DOHH2 (cell line): ENCODE measurements at regions not wholly inside any gene's neighbourhood (a gene's known extent, or its start where the extent isn't known, plus 50 kb on each side); places are given as distances from the start of the nearest gene placed in this dataset.

Experiments
- H3F3A ChIP-seq: fragments of 200-600 bp; sonication (generic), shearing (Covaris generic); 2 replicates; pipeline ENCODE4 v1.6.0; 2016; ENCODE audit warnings: antibody characterized with exemption, mild to moderate bottlenecking; ENCODE audit not compliant: control insufficient read depth, insufficient read depth
- H3K27ac ChIP-seq: fragments of 200-600 bp; sonication (generic); 2 replicates; pipeline ENCODE4 v1.5.1; 2014; ENCODE audit warnings: low read depth, mild to moderate bottlenecking, low read length, moderate library complexity
- H3K27me3 ChIP-seq: fragments of 200-600 bp; sonication (generic); 2 replicates; pipeline ENCODE4 v1.6.1; 2014; ENCODE audit warnings: mild to moderate bottlenecking, low read length, mixed read lengths; ENCODE audit not compliant: control insufficient read depth
- H3K36me3 ChIP-seq: fragments of 200-600 bp; sonication (generic); 2 replicates; pipeline ENCODE4 v1.6.1; 2014; ENCODE audit warnings: mild to moderate bottlenecking, low read length, moderate library complexity, mixed read lengths; ENCODE audit not compliant: control insufficient read depth
- H3K4me1 ChIP-seq: fragments of 200-600 bp; sonication (generic); 2 replicates; pipeline ENCODE4 v1.6.1; 2014; ENCODE audit warnings: mild to moderate bottlenecking, low read length, mixed read lengths; ENCODE audit not compliant: control insufficient read depth
- H3K4me2 ChIP-seq: fragments of 200-600 bp; sonication (generic); 2 replicates; pipeline ENCODE4 v1.6.0; 2014; ENCODE audit warnings: mild to moderate bottlenecking, low read length, moderate library complexity
- H3K4me3 ChIP-seq: fragments of 200-600 bp; sonication (generic); 2 replicates; pipeline ENCODE4 v1.5.1; 2014; ENCODE audit warnings: mild to moderate bottlenecking, low read length, mixed read lengths
- H3K79me2 ChIP-seq: fragments of 200-600 bp; sonication (generic); 2 replicates; pipeline ENCODE4 v1.6.1; 2014; ENCODE audit warnings: mild to moderate bottlenecking, low read length, mixed read lengths; ENCODE audit not compliant: control insufficient read depth
- H3K9me2 ChIP-seq: fragments of 200-600 bp; sonication (generic); replicated peaks from 2 replicates; pipeline ENCODE4 v1.6.1; 2014; ENCODE audit warnings: mild to moderate bottlenecking, low read length, mixed read lengths; ENCODE audit not compliant: control insufficient read depth
- H3K9me3 ChIP-seq: fragments of 200-600 bp; sonication (generic); 2 replicates; pipeline ENCODE4 v1.6.1; 2014; ENCODE audit warnings: antibody characterized with exemption, low read length, mixed read lengths; ENCODE audit not compliant: control insufficient read depth, insufficient read depth
- H4K20me1 ChIP-seq: fragments of 200-600 bp; sonication (generic); 2 replicates; pipeline ENCODE4 v1.6.0; 2014; ENCODE audit warnings: low read depth, mild to moderate bottlenecking, antibody characterized with exemption, low read length, moderate library complexity; ENCODE audit not compliant: control insufficient read depth, insufficient read depth
- CTCF ChIP-seq: fragments of 200-600 bp; sonication (generic); IDR thresholded peaks from one replicate; pipeline ENCODE4 v1.5.1; 2014; ENCODE audit warnings: antibody characterized with exemption, mild to moderate bottlenecking, low read depth, low read length; ENCODE audit not compliant: poor library complexity, severe bottlenecking
- EZH2phosphoT487 ChIP-seq: fragments of 200-600 bp; sonication (generic); IDR thresholded peaks from 2 replicates; pipeline ENCODE4 v1.6.1; 2017; ENCODE audit warnings: borderline replicate concordance, mild to moderate bottlenecking, antibody characterized with exemption, low read length, moderate library complexity, mixed read lengths

DNA sequence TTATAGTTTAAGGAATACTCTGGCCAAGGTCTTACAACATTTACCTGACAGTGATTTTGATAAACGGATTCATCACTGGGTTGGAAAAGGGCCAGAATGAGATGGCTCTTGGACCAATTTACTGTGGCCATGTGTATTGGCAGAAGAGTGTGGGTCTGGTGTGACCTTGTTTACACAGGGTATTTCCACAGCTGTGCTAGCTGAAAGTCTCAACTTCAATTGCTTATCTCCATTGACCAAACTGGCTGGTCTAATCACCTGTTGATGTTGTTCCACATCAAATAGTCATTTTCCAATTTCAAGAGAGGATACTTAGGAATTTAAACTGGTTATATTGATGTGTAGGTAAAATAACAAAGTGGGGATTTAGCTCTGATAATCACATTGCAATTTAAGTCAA lies 501.6 kb upstream of the MAP3K7 start:
- Histone ChIP-seq H3F3A (no peaks in the 10 kb centered on the region), H4K20me1 (no peaks in the 10 kb centered on the region), H3K4me3 (no peak overlapping the region), H3K79me2 (no peaks in the 10 kb centered on the region), H3K4me1 (no peaks in the 10 kb centered on the region), H3K27me3 (peaks cover 3% of the 10 kb centered on the region; the same call in 1 of the 2 replicates), H3K36me3 (no peaks in the 10 kb centered on the region), H3K4me2 (no peak overlapping the region), H3K9me2 (no peaks in the 10 kb centered on the region), H3K27ac (no peak overlapping the region), H3K9me3 (no peaks in the 10 kb centered on the region)
- TF ChIP-seq EZH2phosphoT487 = no peak

- no peaks in the 10 kb centered on the region for H3K9me2 ChIP-seq
- H3K36me3 ChIP-seq = no peaks in the 10 kb centered on the region
- no peaks in the 10 kb centered on the region for H3K79me2 ChIP-seq
- peaks cover 3% of the 10 kb centered on the region; the same call in 1 of the 2 replicates for H3K27me3 ChIP-seq
- no peak overlapping the region for H3K4me2 ChIP-seq
- no peak for TF ChIP-seq EZH2phosphoT487
- TF ChIP-seq CTCF = no peak
- no peak overlapping the region for H3K27ac ChIP-seq
- H3K9me3 ChIP-seq = no peaks in the 10 kb centered on the region
- no peaks in the 10 kb centered on the region for H4K20me1 ChIP-seq
- no peaks in the 10 kb centered on the region for H3F3A ChIP-seq
- no peak overlapping the region for H3K4me3 ChIP-seq
- no peaks in the 10 kb centered on the region for H3K4me1 ChIP-seq
Observed at GRCh38 chr6:91087908-91088307, 501.0 kb upstream of the MAP3K7 start.

DNA sequence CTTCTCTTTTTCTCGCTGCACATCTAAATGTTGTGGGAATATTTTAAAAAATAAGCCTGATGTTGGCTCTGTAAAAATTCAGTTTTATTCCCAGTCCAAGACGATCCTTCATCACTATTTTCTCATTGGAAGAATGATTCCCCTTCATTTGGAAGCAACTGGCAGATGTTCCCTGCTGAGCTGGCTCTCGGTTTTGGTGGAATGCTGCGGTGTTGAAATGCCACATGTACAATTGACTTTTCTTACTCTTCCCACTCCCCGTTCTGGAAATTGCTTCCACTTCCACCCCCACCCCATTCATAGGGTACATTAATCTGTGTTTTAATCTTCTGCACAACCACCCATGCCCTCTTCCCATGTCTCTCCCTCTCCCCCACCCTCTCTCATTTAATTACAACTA lies 496.3 kb upstream of the MAP3K7 start:
- H3K36me3 ChIP-seq = no peaks in the 10 kb centered on the region
- H3K27ac ChIP-seq = no peak overlapping the region
- no peaks in the 10 kb centered on the region for H3K79me2 ChIP-seq
- no peak overlapping the region for H3K4me2 ChIP-seq
- no peaks in the 10 kb centered on the region for H3F3A ChIP-seq
- TF ChIP-seq EZH2phosphoT487 = no peak
- no peak for TF ChIP-seq CTCF
- no peaks in the 10 kb centered on the region for H3K4me1 ChIP-seq
- H3K9me2 ChIP-seq = no peaks in the 10 kb centered on the region
- no peaks in the 10 kb centered on the region for H3K27me3 ChIP-seq
- H3K4me3 ChIP-seq = no peak overlapping the region
- no peaks in the 10 kb centered on the region for H4K20me1 ChIP-seq
- no peaks in the 10 kb centered on the region for H3K9me3 ChIP-seq

DNA sequence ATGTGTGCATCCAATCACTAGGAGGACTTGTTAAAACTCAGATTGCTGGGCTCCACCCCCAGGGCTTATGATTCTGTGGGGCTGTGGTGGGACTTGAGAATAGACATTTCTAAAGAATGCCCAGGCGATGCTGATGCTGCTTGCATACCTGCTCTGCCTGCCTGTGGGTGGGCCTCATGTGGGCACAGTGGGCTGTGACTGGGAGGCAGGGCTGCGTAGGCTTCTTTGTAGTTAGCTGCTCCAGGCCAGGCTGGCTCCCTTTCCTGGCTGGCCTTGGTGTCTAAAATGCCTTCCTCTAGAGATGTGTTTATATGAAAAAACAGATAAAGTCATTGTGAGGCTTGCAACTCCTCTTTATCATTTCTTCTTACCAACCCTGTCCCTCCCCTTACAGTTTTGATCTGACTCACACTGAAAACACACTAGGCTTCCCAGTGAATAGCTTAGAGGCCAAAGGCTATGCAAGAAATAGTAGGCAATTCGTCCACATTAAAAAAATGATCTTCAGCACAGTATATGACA lies 495.5 kb upstream of the MAP3K7 start:
- Histone ChIP-seq H3K27ac (no peak overlapping the region), H3K36me3 (no peaks in the 10 kb centered on the region), H3F3A (no peaks in the 10 kb centered on the region), H3K27me3 (no peaks in the 10 kb centered on the region), H3K4me3 (no peak overlapping the region), H3K9me3 (no peaks in the 10 kb centered on the region), H3K79me2 (no peaks in the 10 kb centered on the region), H3K9me2 (no peaks in the 10 kb centered on the region), H4K20me1 (no peaks in the 10 kb centered on the region), H3K4me2 (no peak overlapping the region), H3K4me1 (no peaks in the 10 kb centered on the region)
- no peak for TF ChIP-seq EZH2phosphoT487
- TF ChIP-seq CTCF = no peak
